ENCODE measurements at regions not wholly inside any gene's neighbourhood (a gene's known extent, or its start where the extent isn't known, plus 50 kb on each side); places are given as distances from the start of the nearest gene placed in this dataset.
"Not testable (repeated sequence)": the region's sequence is repeated elsewhere in the genome, so short reads cannot be mapped to it uniquely, and the experiment has no call there.

- H3K9me3 Mint-ChIP-seq, ATAC-seq, H3K36me3 Mint-ChIP-seq, H3K27ac Mint-ChIP-seq: not testable (repeated sequence)
- DNase-seq (ENCODE audit: low spot score in 2 of 2): peak in 1 of 2 donors; percentile 22
These were observed 581.8 kb downstream of the TUBA3C start for GRCh38 chr13:18599791-18600211.

- not testable (repeated sequence) for DNase-seq (ENCODE audit: low spot score in 2 of 2); H3K27ac Mint-ChIP-seq; ATAC-seq
- Mint-ChIP-seq H3K9me3 (peaks cover 0 to 14% of the 10 kb centered on the region in 2 donors), H3K36me3 (peaks cover 0 to 12% of the 10 kb centered on the region in 2 donors)
These were observed 583.1 kb downstream of the TUBA3C start for GRCh38 chr13:18598543-18598942.

- not testable (repeated sequence) for H3K27ac Mint-ChIP-seq, ATAC-seq
These were observed 583.7 kb downstream of the TUBA3C start for GRCh38 chr13:18597940-18598339.

GRCh38 chr13:18577103-18577502 is 604.5 kb downstream of the TUBA3C start:
- not testable (repeated sequence) for ATAC-seq; H3K9me3 Mint-ChIP-seq; H3K27ac Mint-ChIP-seq; DNase-seq (ENCODE audit: low spot score in 2 of 2); H3K36me3 Mint-ChIP-seq

More at GRCh38 chr13:18597940-18598339, 583.7 kb downstream of the TUBA3C start:
- H3K36me3 Mint-ChIP-seq: peaks cover 0 to 12% of the 10 kb centered on the region in 2 donors
- peaks cover 0 to 14% of the 10 kb centered on the region in 2 donors for H3K9me3 Mint-ChIP-seq
- not testable (repeated sequence) for DNase-seq (ENCODE audit: low spot score in 2 of 2)

- ATAC-seq; H3K9me3 Mint-ChIP-seq; H3K27ac Mint-ChIP-seq; DNase-seq (ENCODE audit: low spot score in 2 of 2); H3K36me3 Mint-ChIP-seq: not testable (repeated sequence)
These were observed 613.7 kb downstream of the TUBA3C start for GRCh38 chr13:18567890-18568289.
